Nephron (organoid): ENCODE measurements at regions not wholly inside any gene's neighbourhood (a gene's known extent, or its start where the extent isn't known, plus 50 kb on each side); places are given as distances from the start of the nearest gene placed in this dataset.

Experiments used
- H3K27ac Mint-ChIP-seq, 3 experiments: 2 replicates each; pipeline ENCODE4 v1.8.0; 2020; ENCODE audit warnings: mixed read lengths in 3 of 3, mild to moderate bottlenecking in 2 of 3, moderate library complexity in 1 of 3
- H3K27me3 Mint-ChIP-seq: 2 replicates; pipeline ENCODE4 v1.8.0; 2021; ENCODE audit warnings: low read depth, mild to moderate bottlenecking, moderate library complexity, mixed read lengths
- H3K36me3 Mint-ChIP-seq: 2 replicates; pipeline ENCODE4 v1.8.0; 2020; ENCODE audit warnings: low read depth, mixed read lengths
- H3K4me1 Mint-ChIP-seq: 2 replicates; pipeline ENCODE4 v1.8.0; 2020; ENCODE audit warnings: mixed read lengths
- H3K4me3 Mint-ChIP-seq, 3 experiments: 2 replicates each; pipeline ENCODE4 v1.8.0; 2020; ENCODE audit warnings: mild to moderate bottlenecking in 3 of 3, mixed read lengths in 3 of 3, moderate library complexity in 2 of 3
- H3K9me3 Mint-ChIP-seq: 2 replicates; pipeline ENCODE4 v1.8.0; 2020; ENCODE audit warnings: mixed read lengths
- CTCF ChIP-seq, 3 experiments: fragments of 200-600 bp; sonication (generic); IDR thresholded peaks; one replicate each; pipeline ENCODE4 v1.5.0; 2021; ENCODE audit warnings: antibody characterized with exemption in 3 of 3; ENCODE audit not compliant: unreplicated experiment in 3 of 3

GRCh38 chr10:3981300-3981699 lies 196.3 kb upstream of the KLF6 start:
- Mint-ChIP-seq H3K27me3 (peaks cover 4% of the 10 kb centered on the region), H3K36me3 (no peaks in the 10 kb centered on the region), H3K4me3 (no peak overlapping the region), H3K9me3 (peaks cover 6% of the 10 kb centered on the region), H3K27ac (no peak overlapping the region), H3K4me1 (no peaks in the 10 kb centered on the region)
- TF ChIP-seq CTCF (IDR thresholded peaks at IDR 0.05; ENCODE audit: unreplicated experiment in 3 of 3): no peak

GRCh38 chr10:3980660-3981059 lies 195.7 kb upstream of the KLF6 start:
- H3K36me3 Mint-ChIP-seq: no peaks in the 10 kb centered on the region
- H3K4me1 Mint-ChIP-seq: no peaks in the 10 kb centered on the region
- TF ChIP-seq CTCF (IDR thresholded peaks at IDR 0.05; ENCODE audit: unreplicated experiment in 3 of 3): no peak
- H3K4me3 Mint-ChIP-seq: no peak overlapping the region
- no peak overlapping the region for H3K27ac Mint-ChIP-seq
- H3K27me3 Mint-ChIP-seq: peaks cover 4% of the 10 kb centered on the region
- H3K9me3 Mint-ChIP-seq: peaks cover 6% of the 10 kb centered on the region

GRCh38 chr10:3980144-3980543 lies 195.1 kb upstream of the KLF6 start:
- H3K27ac Mint-ChIP-seq: peak overlapping the region in 1 of 3 experiments; percentile 56
- H3K27me3 Mint-ChIP-seq: peaks cover 4% of the 10 kb centered on the region
- H3K36me3 Mint-ChIP-seq: no peaks in the 10 kb centered on the region
- H3K4me3 Mint-ChIP-seq: no peak overlapping the region
- peaks cover 6% of the 10 kb centered on the region for H3K9me3 Mint-ChIP-seq
- no peak for TF ChIP-seq CTCF (IDR thresholded peaks at IDR 0.05; ENCODE audit: unreplicated experiment in 3 of 3)
- H3K4me1 Mint-ChIP-seq: no peaks in the 10 kb centered on the region

GRCh38 chr10:3978761-3979160 lies 193.8 kb upstream of the KLF6 start:
- Mint-ChIP-seq H3K27ac (no peak overlapping the region), H3K9me3 (peaks cover 5% of the 10 kb centered on the region), H3K4me3 (no peak overlapping the region), H3K27me3 (peaks cover 4% of the 10 kb centered on the region), H3K36me3 (no peaks in the 10 kb centered on the region), H3K4me1 (no peaks in the 10 kb centered on the region)
- TF ChIP-seq CTCF (IDR thresholded peaks at IDR 0.05; ENCODE audit: unreplicated experiment in 3 of 3): no peak

GRCh38 chr10:3978174-3978573 lies 193.2 kb upstream of the KLF6 start:
- Mint-ChIP-seq H3K27me3 (peaks cover 4% of the 10 kb centered on the region), H3K9me3 (peaks cover 5% of the 10 kb centered on the region), H3K4me1 (no peaks in the 10 kb centered on the region), H3K36me3 (no peaks in the 10 kb centered on the region), H3K4me3 (no peak overlapping the region), H3K27ac (no peak overlapping the region)
- no peak for TF ChIP-seq CTCF (IDR thresholded peaks at IDR 0.05; ENCODE audit: unreplicated experiment in 3 of 3)

GRCh38 chr10:3977761-3978160 lies 192.8 kb upstream of the KLF6 start:
- H3K36me3 Mint-ChIP-seq: no peaks in the 10 kb centered on the region
- peaks cover 4% of the 10 kb centered on the region for H3K9me3 Mint-ChIP-seq
- H3K4me1 Mint-ChIP-seq: no peaks in the 10 kb centered on the region
- H3K27ac Mint-ChIP-seq: no peak overlapping the region
- no peak overlapping the region for H3K4me3 Mint-ChIP-seq
- peaks cover 4% of the 10 kb centered on the region for H3K27me3 Mint-ChIP-seq
- TF ChIP-seq CTCF (IDR thresholded peaks at IDR 0.05; ENCODE audit: unreplicated experiment in 3 of 3): no peak
